GM18870 (cell line): ENCODE measurements at regions not wholly inside any gene's neighbourhood (a gene's known extent, or its start where the extent isn't known, plus 50 kb on each side); places are given as distances from the start of the nearest gene placed in this dataset.

ENCODE experiments used
- ATAC-seq: cut with Tn5 transposase; IDR thresholded peaks from one replicate; pipeline ENCODE4 v1.9.1; 2021; ENCODE audit warnings: moderate library complexity; ENCODE audit not compliant: unreplicated experiment

- no peak for ATAC-seq
These were observed 449.6 kb upstream of the CLINT1 start for GRCh38 chr5:158308429-158309025.

GRCh38 chr5:158305861-158306260 lies 446.9 kb upstream of the CLINT1 start:
- no peak for ATAC-seq

GRCh38 chr5:158304607-158305006 lies 445.7 kb upstream of the CLINT1 start:
- ATAC-seq = no peak

- ATAC-seq = no peak
These were observed 444.9 kb upstream of the CLINT1 start for GRCh38 chr5:158303883-158304282.

- no peak for ATAC-seq
These were observed 444.3 kb upstream of the CLINT1 start for GRCh38 chr5:158303275-158303674.

GRCh38 chr5:158302029-158302428 lies 443.1 kb upstream of the CLINT1 start:
- no peak for ATAC-seq

- ATAC-seq = no peak
These were observed 442.2 kb upstream of the CLINT1 start for GRCh38 chr5:158301186-158301585.

GRCh38 chr5:158300256-158300655 lies 441.3 kb upstream of the CLINT1 start:
- ATAC-seq = no peak

GRCh38 chr5:158297002-158297527 lies 438.1 kb upstream of the CLINT1 start:
- no peak for ATAC-seq

GRCh38 chr5:158294701-158295100 lies 435.8 kb upstream of the CLINT1 start:
- ATAC-seq = no peak

- ATAC-seq = no peak
These were observed 434.0 kb upstream of the CLINT1 start for GRCh38 chr5:158292981-158293380.

- ATAC-seq = no peak
These were observed 431.0 kb upstream of the CLINT1 start for GRCh38 chr5:158289967-158290366.

- ATAC-seq = no peak
These were observed 429.3 kb upstream of the CLINT1 start for GRCh38 chr5:158288272-158288657.

GRCh38 chr5:158287643-158288271 lies 428.8 kb upstream of the CLINT1 start:
- no peak for ATAC-seq

GRCh38 chr5:158286827-158287226 lies 427.9 kb upstream of the CLINT1 start:
- ATAC-seq = no peak

- ATAC-seq = no peak
These were observed 426.8 kb upstream of the CLINT1 start for GRCh38 chr5:158285698-158286097.

- no peak for ATAC-seq
These were observed 425.3 kb upstream of the CLINT1 start for GRCh38 chr5:158284242-158284641.

- ATAC-seq = no peak
These were observed 424.5 kb upstream of the CLINT1 start for GRCh38 chr5:158283397-158283796.

GRCh38 chr5:158278216-158278925 lies 419.4 kb upstream of the CLINT1 start:
- no peak for ATAC-seq

GRCh38 chr5:158277276-158277675 lies 418.3 kb upstream of the CLINT1 start:
- no peak for ATAC-seq

- no peak for ATAC-seq
These were observed 417.7 kb upstream of the CLINT1 start for GRCh38 chr5:158276692-158277091.

GRCh38 chr5:158275511-158275910 lies 416.6 kb upstream of the CLINT1 start:
- ATAC-seq = no peak
